CD4-positive, alpha-beta memory T cell (primary cell): ENCODE measurements at regions not wholly inside any gene's neighbourhood (a gene's known extent, or its start where the extent isn't known, plus 50 kb on each side); places are given as distances from the start of the nearest gene placed in this dataset.
A peak's percentile ranks its signal among the peaks of the same experiment; 100 is the strongest.

ENCODE experiments used
- CTCF ChIA-PET: fragments of 350-600 bp; sonication (Branson Sonifier 250); formaldehyde crosslinking; loops from one replicate; lab custom pipeline; 2021; ENCODE audit warnings: inconsistent platforms; ENCODE audit not compliant: partially characterized antibody; lab: Charles Lee
- POLR2A ChIA-PET: fragments of 350-600 bp; sonication (Branson Sonifier 250); formaldehyde crosslinking; loops from one replicate; lab custom pipeline; 2021; ENCODE audit not compliant: partially characterized antibody; lab: Charles Lee
- DNase-seq, 5 donors: peaks; one replicate each; pipeline versions ENCODE4 v3.0.0 to v3.0.0-alpha.2; 2020 to 2022; ENCODE audit warnings: mixed read lengths in 1 of 5
- H3K27ac ChIP-seq: one replicate; pipeline ENCODE4 v1.7.0; 2013; ENCODE audit warnings: low read depth, low read length
- H3K27me3 ChIP-seq: 2 replicates; pipeline ENCODE4 v1.7.0; 2013; ENCODE audit warnings: mild to moderate bottlenecking, low read length, moderate library complexity; ENCODE audit not compliant: insufficient read depth
- H3K36me3 ChIP-seq: 2 replicates; pipeline ENCODE4 v1.7.0; 2013; ENCODE audit warnings: mild to moderate bottlenecking, low read length, moderate library complexity; ENCODE audit not compliant: insufficient read depth
- H3K4me1 ChIP-seq: 2 replicates; pipeline ENCODE4 v1.7.0; 2013; ENCODE audit warnings: mild to moderate bottlenecking, low read length, moderate library complexity; ENCODE audit not compliant: insufficient read depth
- H3K4me3 ChIP-seq, 2 donors: one replicate each; pipeline ENCODE4 v1.7.0; 2013; ENCODE audit warnings: low read length in 2 of 2, mild to moderate bottlenecking in 1 of 2
- H3K9me3 ChIP-seq, 2 donors: one replicate each; pipeline ENCODE4 v1.7.0; 2013; ENCODE audit warnings: low read length in 2 of 2, control low read depth in 1 of 2; ENCODE audit not compliant: control insufficient read depth in 1 of 2
- H3K27ac Mint-ChIP-seq, 7 donors: one replicate each; pipeline ENCODE4 v1.8.0; 2020 to 2021; ENCODE audit warnings: mixed read lengths in 7 of 7, mild to moderate bottlenecking in 6 of 7, inconsistent platforms in 3 of 7, moderate library complexity in 3 of 7
- H3K27me3 Mint-ChIP-seq, 2 donors: one replicate each; pipeline ENCODE4 v1.8.0; 2020 to 2021; ENCODE audit warnings: mixed read lengths in 2 of 2
- H3K36me3 Mint-ChIP-seq, 2 donors: one replicate each; pipeline ENCODE4 v1.8.0; 2020 to 2021; ENCODE audit warnings: mixed read lengths in 2 of 2, inconsistent platforms in 1 of 2, mild to moderate bottlenecking in 1 of 2
- H3K4me1 Mint-ChIP-seq, 4 donors: one replicate each; pipeline ENCODE4 v1.8.0; 2020 to 2021; ENCODE audit warnings: mixed read lengths in 4 of 4, mild to moderate bottlenecking in 1 of 4
- H3K4me3 Mint-ChIP-seq, 8 donors: one replicate each; pipeline ENCODE4 v1.8.0; 2020 to 2021; ENCODE audit warnings: mixed read lengths in 8 of 8, mild to moderate bottlenecking in 7 of 8, moderate library complexity in 6 of 8, inconsistent platforms in 3 of 8
- H3K9me3 Mint-ChIP-seq, 8 donors: one replicate each; pipeline ENCODE4 v1.8.0; 2020 to 2021; ENCODE audit warnings: mixed read lengths in 8 of 8, mild to moderate bottlenecking in 5 of 8, inconsistent platforms in 3 of 8, moderate library complexity in 1 of 8
- intact Hi-C: fragments of 100-400 bp; cut with micrococcal nuclease; formaldehyde crosslinking; loops from one replicate; pipeline ENCODE4 v1.15.1; 2023

GRCh38 chr14:22163051-22163450 lies 426.0 kb downstream of the DAD1 start:
- Histone ChIP-seq H3K27ac (no peak overlapping the region), H3K4me1 (no peaks in the 10 kb centered on the region), H3K36me3 (no peaks in the 10 kb centered on the region), H3K9me3 (no peaks in the 10 kb centered on the region), H3K4me3 (no peak overlapping the region), H3K27me3 (no peaks in the 10 kb centered on the region)
- Mint-ChIP-seq H3K9me3 (no peaks in the 10 kb centered on the region), H3K4me3 (peak overlapping the region; percentile 77 to 89 (median 86)), H3K36me3 (peaks cover 0 to 2% of the 10 kb centered on the region in 2 donors), H3K27ac (peak overlapping the region; percentile 35 to 89 (median 81)), H3K27me3 (no peaks in the 10 kb centered on the region), H3K4me1 (peaks cover 0 to 12% (median 3%) of the 10 kb centered on the region in 4 donors)
- intact Hi-C loops = loop anchor here (2.0 to 5.0 kb wide), 2 partner anchors 339 to 394 kb away; no protein-coding TSS in a partner anchor
- POLR2A ChIA-PET = interaction anchor here (0.6 to 1.4 kb wide), 8 partner anchors 41 to 407 kb away, joined by 3 to 19 read pairs (median 3); no protein-coding TSS in a partner anchor
- CTCF ChIA-PET = interaction anchor here (1.1 to 1.6 kb wide), 3 partner anchors 38 to 407 kb away, joined by 4 to 8 read pairs (median 5); no protein-coding TSS in a partner anchor
- peak in 2 of 5 donors; percentile 10 to 21 for DNase-seq

GRCh38 chr14:22159957-22160356 lies 429.1 kb downstream of the DAD1 start:
- peak in 1 of 5 donors; percentile 47 for DNase-seq
- Histone ChIP-seq H3K9me3 (no peaks in the 10 kb centered on the region), H3K27me3 (no peaks in the 10 kb centered on the region), H3K36me3 (no peaks in the 10 kb centered on the region), H3K27ac (no peak overlapping the region), H3K4me1 (no peaks in the 10 kb centered on the region), H3K4me3 (no peak overlapping the region)
- Mint-ChIP-seq H3K27ac (no peak overlapping the region), H3K36me3 (peaks cover 0 to 2% of the 10 kb centered on the region in 2 donors), H3K4me3 (no peak overlapping the region), H3K27me3 (no peaks in the 10 kb centered on the region), H3K4me1 (peaks cover 0 to 12% (median 3%) of the 10 kb centered on the region in 4 donors), H3K9me3 (no peaks in the 10 kb centered on the region)
- intact Hi-C loops = loop anchor here (5.0 kb wide), 1 partner anchor 342 kb away; no protein-coding TSS in a partner anchor
- ChIA-PET POLR2A (no interaction called here), CTCF (interaction anchor here (0.8 kb wide), 1 partner anchor 410 kb away, joined by 4 read pairs; no protein-coding TSS in a partner anchor)

- H3K36me3 ChIP-seq = no peaks in the 10 kb centered on the region
- H3K4me1 Mint-ChIP-seq = peaks cover 0 to 12% (median 3%) of the 10 kb centered on the region in 4 donors
- ChIA-PET CTCF (interaction anchor here (0.8 kb wide), 1 partner anchor 411 kb away, joined by 4 read pairs; no protein-coding TSS in a partner anchor), POLR2A (no interaction called here)
- DNase-seq = no peak
- intact Hi-C loops = no loop called here
- H3K9me3 Mint-ChIP-seq = no peaks in the 10 kb centered on the region
- H3K4me3 ChIP-seq = no peak overlapping the region
- no peaks in the 10 kb centered on the region for H3K27me3 ChIP-seq
- H3K27ac Mint-ChIP-seq = peak overlapping the region in 1 of 7 donors; percentile 57
- H3K9me3 ChIP-seq = no peaks in the 10 kb centered on the region
- H3K4me1 ChIP-seq = no peaks in the 10 kb centered on the region
- no peaks in the 10 kb centered on the region for H3K27me3 Mint-ChIP-seq
- H3K36me3 Mint-ChIP-seq = peaks cover 0 to 2% of the 10 kb centered on the region in 2 donors
- H3K27ac ChIP-seq = no peak overlapping the region
- peak overlapping the region in 3 of 8 donors; percentile 10 to 16 (median 12) for H3K4me3 Mint-ChIP-seq
Observed at GRCh38 chr14:22159099-22159498, 429.9 kb downstream of the DAD1 start.

GRCh38 chr14:22158560-22158959 lies 430.5 kb downstream of the DAD1 start:
- POLR2A ChIA-PET = no interaction called here

GRCh38 chr14:22155571-22155970 lies 433.5 kb downstream of the DAD1 start:
- H3K27ac Mint-ChIP-seq = no peak overlapping the region
- no peaks in the 10 kb centered on the region for H3K36me3 ChIP-seq
- no peak for DNase-seq
- H3K9me3 Mint-ChIP-seq = no peaks in the 10 kb centered on the region
- H3K4me3 ChIP-seq = no peak overlapping the region
- no peaks in the 10 kb centered on the region for H3K4me1 ChIP-seq
- H3K27me3 ChIP-seq = no peaks in the 10 kb centered on the region
- ChIA-PET POLR2A (no interaction called here), CTCF (interaction anchor here (1.5 kb wide), 1 partner anchor 913 kb away, joined by 4 read pairs; no protein-coding TSS in a partner anchor)
- intact Hi-C loops = no loop called here
- no peak overlapping the region for H3K27ac ChIP-seq
- H3K36me3 Mint-ChIP-seq = no peaks in the 10 kb centered on the region
- H3K4me3 Mint-ChIP-seq = no peak overlapping the region
- H3K27me3 Mint-ChIP-seq = no peaks in the 10 kb centered on the region
- no peaks in the 10 kb centered on the region for H3K9me3 ChIP-seq
- H3K4me1 Mint-ChIP-seq = peaks cover under 1 to 6% (median 2%) of the 10 kb centered on the region in 4 donors

More at GRCh38 chr14:22158560-22158959, 430.5 kb downstream of the DAD1 start:
- no peaks in the 10 kb centered on the region for H3K27me3 Mint-ChIP-seq
- H3K9me3 Mint-ChIP-seq = no peaks in the 10 kb centered on the region
- Histone ChIP-seq H3K9me3 (no peaks in the 10 kb centered on the region), H3K36me3 (no peaks in the 10 kb centered on the region), H3K27ac (no peak overlapping the region), H3K27me3 (no peaks in the 10 kb centered on the region), H3K4me3 (no peak overlapping the region), H3K4me1 (no peaks in the 10 kb centered on the region)
- CTCF ChIA-PET = no interaction called here
- H3K4me1 Mint-ChIP-seq = peaks cover 0 to 12% (median 3%) of the 10 kb centered on the region in 4 donors
- H3K27ac Mint-ChIP-seq = no peak overlapping the region
- DNase-seq = no peak
- peaks cover 0 to 2% of the 10 kb centered on the region in 2 donors for H3K36me3 Mint-ChIP-seq
- intact Hi-C loops = no loop called here
- peak overlapping the region in 2 of 8 donors; percentile 13 to 31 for H3K4me3 Mint-ChIP-seq

- H3K27me3 ChIP-seq = no peaks in the 10 kb centered on the region
- no peaks in the 10 kb centered on the region for H3K9me3 Mint-ChIP-seq
- peaks cover 0 to 6% (median 2%) of the 10 kb centered on the region in 4 donors for H3K4me1 Mint-ChIP-seq
- CTCF ChIA-PET = no interaction called here
- H3K27me3 Mint-ChIP-seq = no peaks in the 10 kb centered on the region
- no peaks in the 10 kb centered on the region for H3K36me3 ChIP-seq
- peak overlapping the region in 1 of 8 donors; percentile 52 for H3K4me3 Mint-ChIP-seq
- H3K36me3 Mint-ChIP-seq = no peaks in the 10 kb centered on the region
- no peaks in the 10 kb centered on the region for H3K4me1 ChIP-seq
- no peak overlapping the region for H3K4me3 ChIP-seq
- no peak for DNase-seq
- H3K9me3 ChIP-seq = no peaks in the 10 kb centered on the region
- POLR2A ChIA-PET = interaction anchor here (0.6 kb wide), 1 partner anchor 329 kb away, joined by 3 read pairs; no protein-coding TSS in a partner anchor
- no peak overlapping the region for H3K27ac Mint-ChIP-seq
- intact Hi-C loops = no loop called here
- H3K27ac ChIP-seq = no peak overlapping the region
Observed at GRCh38 chr14:22152903-22153302, 436.1 kb downstream of the DAD1 start.

- Mint-ChIP-seq H3K36me3 (no peaks in the 10 kb centered on the region), H3K27ac (peak overlapping the region in 2 of 7 donors; percentile 16 to 42), H3K27me3 (no peaks in the 10 kb centered on the region), H3K4me3 (peak overlapping the region in 1 of 8 donors; percentile 17), H3K4me1 (peaks cover 0 to 6% (median 2%) of the 10 kb centered on the region in 4 donors), H3K9me3 (no peaks in the 10 kb centered on the region)
- Histone ChIP-seq H3K36me3 (no peaks in the 10 kb centered on the region), H3K27ac (no peak overlapping the region), H3K4me3 (no peak overlapping the region), H3K4me1 (no peaks in the 10 kb centered on the region), H3K9me3 (no peaks in the 10 kb centered on the region), H3K27me3 (no peaks in the 10 kb centered on the region)
- DNase-seq = no peak
- ChIA-PET POLR2A (interaction anchor here (0.6 kb wide), 1 partner anchor 328 kb away, joined by 3 read pairs; no protein-coding TSS in a partner anchor), CTCF (no interaction called here)
- intact Hi-C loops = no loop called here
Observed at GRCh38 chr14:22152161-22152870, 436.7 kb downstream of the DAD1 start.
